BE2C (cell line): ENCODE measurements at regions not wholly inside any gene's neighbourhood (a gene's known extent, or its start where the extent isn't known, plus 50 kb on each side); places are given as distances from the start of the nearest gene placed in this dataset.

Experiments
- DNase-seq: peaks from one replicate; pipeline ENCODE4 v3.0.0-alpha.2; 2020
- H3K27me3 ChIP-seq: fragments of 250-450 bp; sonication (Bioruptor Pico); 2 replicates; pipeline ENCODE4 v1.5.1; 2020; ENCODE audit warnings: mild to moderate bottlenecking
- H3K36me3 ChIP-seq: fragments of 250-450 bp; sonication (Bioruptor Pico); 2 replicates; pipeline ENCODE4 v1.5.1; 2020; ENCODE audit warnings: mild to moderate bottlenecking
- H3K4me1 ChIP-seq: fragments of 250-450 bp; sonication (Bioruptor Pico); 2 replicates; pipeline ENCODE4 v1.5.1; 2020
- H3K4me3 ChIP-seq: 2 replicates; pipeline ENCODE4 v1.5.1; 2011; ENCODE audit warnings: low read depth, low read length
- H3K9me3 ChIP-seq: fragments of 250-450 bp; sonication (Bioruptor Pico); 2 replicates; pipeline ENCODE4 v1.5.1; 2020
- CTCF ChIP-seq: IDR thresholded peaks from 2 replicates; pipeline ENCODE4 v1.5.1; 2012; ENCODE audit warnings: mild to moderate bottlenecking, low read depth, low read length

DNA sequence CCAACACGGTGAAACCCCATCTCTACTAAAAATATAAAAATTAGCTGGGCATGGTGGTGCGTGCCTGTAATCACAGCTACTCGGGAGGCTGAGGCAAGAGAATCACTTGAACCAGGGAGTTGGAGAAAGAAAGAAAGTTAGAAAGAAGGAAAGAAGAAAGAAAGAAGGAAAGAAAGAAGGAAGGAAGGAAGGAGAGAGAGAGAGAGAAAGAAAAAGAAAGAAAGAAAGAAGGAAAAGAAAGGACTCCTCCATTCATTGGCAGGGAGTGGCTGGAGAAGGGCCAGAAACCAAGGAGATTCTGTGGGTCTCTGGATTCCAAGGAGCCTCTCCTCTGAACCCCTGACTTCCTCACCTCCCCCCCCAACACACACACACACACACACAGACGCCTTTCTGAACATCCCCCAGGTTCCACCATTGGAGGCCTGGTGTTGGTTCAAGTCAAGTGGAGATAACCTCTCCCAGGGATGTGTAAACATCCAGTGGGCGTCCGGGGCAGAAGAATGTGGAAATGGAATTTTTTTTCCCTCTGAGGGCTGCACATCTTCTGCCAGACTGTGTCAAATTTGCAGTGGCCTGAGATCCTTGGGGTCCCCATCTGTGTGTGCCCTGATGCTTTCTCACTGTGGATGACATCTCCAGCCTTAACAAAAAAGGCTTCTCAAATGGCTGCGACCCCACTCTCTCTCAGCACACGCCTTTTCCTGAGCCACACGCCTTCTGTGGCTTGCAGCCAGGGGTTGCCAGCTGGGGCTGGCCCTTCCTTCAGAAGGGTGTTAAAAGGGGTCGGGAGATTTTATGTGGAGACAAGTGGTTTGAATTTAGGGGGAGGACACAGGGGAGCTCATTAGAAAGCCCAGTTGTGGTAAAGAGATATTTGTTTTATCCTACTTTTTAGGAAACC lies 109.3 kb upstream of the HAND1 start:
- Histone ChIP-seq H3K4me1 (peaks cover 32% of the 10 kb centered on the region), H3K27me3 (no peaks in the 10 kb centered on the region), H3K36me3 (no peaks in the 10 kb centered on the region), H3K9me3 (no peaks in the 10 kb centered on the region), H3K4me3 (no peak overlapping the region)
- TF ChIP-seq CTCF, result no peak
- DNase-seq, result no peak

- TF ChIP-seq CTCF, result no peak
- no peak overlapping the region for H3K4me3 ChIP-seq
- no peaks in the 10 kb centered on the region for H3K9me3 ChIP-seq
- no peaks in the 10 kb centered on the region for H3K27me3 ChIP-seq
- H3K36me3 ChIP-seq, result no peaks in the 10 kb centered on the region
- H3K4me1 ChIP-seq, result peaks cover 46% of the 10 kb centered on the region
- peak; percentile 89 for DNase-seq
These were observed 105.7 kb upstream of the HAND1 start for GRCh38 chr5:154583671-154584177.

DNA sequence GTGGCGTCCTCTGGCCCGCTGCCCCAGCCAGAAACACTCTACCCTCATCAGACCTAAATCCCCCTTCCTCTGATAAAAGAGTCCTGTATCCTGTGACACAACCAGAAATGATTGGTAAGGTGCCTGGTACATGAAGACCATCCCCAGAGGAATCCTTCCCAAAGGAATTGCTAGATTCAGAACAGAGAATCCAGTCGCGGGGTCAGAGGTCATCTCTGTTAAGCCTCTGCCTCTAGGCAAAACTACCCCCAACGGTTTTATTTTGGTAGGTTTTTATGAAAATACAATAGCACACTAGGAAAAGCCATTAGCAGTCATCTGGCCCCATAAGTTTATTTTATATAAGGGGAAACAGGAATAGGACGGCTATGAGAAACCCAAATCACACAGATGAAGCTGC lies 102.4 kb upstream of the HAND1 start:
- Histone ChIP-seq H3K9me3 (no peaks in the 10 kb centered on the region), H3K36me3 (no peaks in the 10 kb centered on the region), H3K4me1 (peaks cover 61% of the 10 kb centered on the region), H3K27me3 (no peaks in the 10 kb centered on the region), H3K4me3 (no peak overlapping the region)
- DNase-seq, result peak; percentile 64
- no peak for TF ChIP-seq CTCF

DNA sequence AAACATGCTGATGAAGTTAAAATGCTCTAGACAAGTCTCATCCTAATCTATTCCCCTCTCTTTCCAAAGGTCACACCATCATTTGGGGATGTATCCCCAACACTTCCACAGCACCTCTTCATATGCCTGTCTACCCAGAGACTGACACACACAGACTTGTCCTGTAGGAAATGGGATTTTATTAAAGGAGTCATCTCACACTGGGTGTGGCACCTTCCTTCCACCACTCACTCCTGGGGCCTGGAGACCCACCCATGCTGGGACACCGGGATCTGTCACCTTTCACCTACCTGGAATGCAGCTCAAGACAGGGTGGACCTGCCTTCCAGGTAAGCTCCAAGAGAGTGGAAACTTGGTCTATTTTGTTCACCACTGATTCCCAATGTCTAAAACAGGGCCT lies 99.4 kb upstream of the HAND1 start:
- DNase-seq, result no peak
- Histone ChIP-seq H3K27me3 (no peaks in the 10 kb centered on the region), H3K9me3 (no peaks in the 10 kb centered on the region), H3K4me1 (peaks cover 46% of the 10 kb centered on the region), H3K4me3 (no peak overlapping the region), H3K36me3 (no peaks in the 10 kb centered on the region)
- no peak for TF ChIP-seq CTCF

DNA sequence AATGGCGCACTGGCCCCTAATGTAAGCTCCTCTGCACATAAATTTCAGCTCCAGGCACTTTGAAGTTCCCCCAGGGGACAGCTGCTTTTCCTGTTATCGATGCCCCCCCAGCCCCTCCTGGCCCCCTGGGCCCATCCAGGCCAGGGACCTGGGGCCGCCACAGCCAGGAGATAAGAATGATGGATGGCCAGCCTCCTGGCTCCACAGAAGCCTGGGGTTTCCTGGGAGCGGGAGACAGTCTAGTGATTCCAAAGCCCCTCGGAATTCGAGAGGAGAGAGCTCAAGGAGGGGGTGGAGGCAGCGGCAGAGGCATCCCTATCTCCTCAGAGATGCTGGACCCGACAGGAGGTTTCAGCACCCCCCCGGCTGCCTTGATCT lies 98.4 kb upstream of the HAND1 start:
- TF ChIP-seq CTCF, result no peak
- Histone ChIP-seq H3K4me1 (peaks cover 40% of the 10 kb centered on the region), H3K9me3 (no peaks in the 10 kb centered on the region), H3K36me3 (no peaks in the 10 kb centered on the region), H3K27me3 (no peaks in the 10 kb centered on the region), H3K4me3 (no peak overlapping the region)
- DNase-seq, result peak; percentile 94
